PC-9 (cell line): ENCODE measurements at regions not wholly inside any gene's neighbourhood (a gene's known extent, or its start where the extent isn't known, plus 50 kb on each side); places are given as distances from the start of the nearest gene placed in this dataset.

ENCODE experiments used
- BruUV-seq: library from RNA; stranded (reverse); fragments of 400-500 nt; replicated peaks from 2 replicates; lab custom pipeline; 2021; lab: Mats Ljungman, UMichigan
- CTCF ChIA-PET: fragments of 300-600 bp; sonication (Branson Sonifier 250); formaldehyde crosslinking; loops from one replicate; lab custom pipeline; 2022; ENCODE audit warnings: antibody characterized with exemption; lab: Charles Lee
- POLR2A ChIA-PET: fragments of 300-600 bp; sonication (Branson Sonifier 250); formaldehyde crosslinking; loops from one replicate; lab custom pipeline; 2022; ENCODE audit warnings: antibody characterized with exemption; ENCODE audit not compliant: unreplicated experiment; lab: Charles Lee
- DNase-seq, 2 experiments: peaks; one replicate each; pipeline versions ENCODE4 v3.0.0 to v3.0.0-alpha.2; 2015 to 2022; ENCODE audit warnings: mixed read lengths in 1 of 2
- H2AFZ ChIP-seq: fragments of 200-600 bp; sonication (generic); 2 replicates; pipeline ENCODE4 v1.8.1; 2017; ENCODE audit warnings: antibody characterized with exemption
- H3F3A ChIP-seq: fragments of 200-600 bp; sonication (generic); 2 replicates; pipeline ENCODE4 v1.8.1; 2017; ENCODE audit warnings: antibody characterized with exemption, mild to moderate bottlenecking, low read depth; ENCODE audit not compliant: insufficient read depth
- H3K27ac ChIP-seq: fragments of 200-600 bp; sonication (generic); 2 replicates; pipeline ENCODE4 v1.6.1; 2016; ENCODE audit warnings: mixed run types
- H3K27me3 ChIP-seq: fragments of 200-600 bp; sonication (generic); 2 replicates; pipeline ENCODE4 v1.6.1; 2016; ENCODE audit warnings: low read depth, mixed run types; ENCODE audit not compliant: insufficient read depth
- H3K36me3 ChIP-seq: fragments of 200-600 bp; sonication (generic); 2 replicates; pipeline ENCODE4 v1.6.1; 2016; ENCODE audit warnings: low read depth, mixed run types
- H3K4me1 ChIP-seq: fragments of 200-600 bp; sonication (generic); replicated peaks from 2 replicates; pipeline ENCODE4 v1.6.1; 2016; ENCODE audit warnings: mixed run types; ENCODE audit not compliant: insufficient read depth
- H3K4me2 ChIP-seq: fragments of 200-600 bp; sonication (generic); 2 replicates; pipeline ENCODE4 v1.6.1; 2017; ENCODE audit warnings: mixed run types
- H3K4me3 ChIP-seq: fragments of 200-600 bp; sonication (generic); 2 replicates; pipeline ENCODE4 v1.6.1; 2016; ENCODE audit warnings: mixed run types
- H3K79me2 ChIP-seq: fragments of 200-600 bp; sonication (generic); 2 replicates; pipeline ENCODE4 v1.6.1; 2017; ENCODE audit warnings: low read depth, mixed run types
- H3K9me2 ChIP-seq: fragments of 200-600 bp; sonication (generic); 2 replicates; pipeline ENCODE4 v1.8.1; 2017; ENCODE audit warnings: mild to moderate bottlenecking; ENCODE audit not compliant: insufficient read depth
- H3K9me3 ChIP-seq: fragments of 200-600 bp; sonication (generic); 2 replicates; pipeline ENCODE4 v1.8.1; 2016; ENCODE audit warnings: low read depth; ENCODE audit not compliant: insufficient read depth
- H4K20me1 ChIP-seq: fragments of 200-600 bp; sonication (generic); 2 replicates; pipeline ENCODE4 v1.8.1; 2017; ENCODE audit not compliant: insufficient read depth
- EZH2 ChIP-seq: fragments of 200-600 bp; sonication (generic); IDR thresholded peaks from 2 replicates; pipeline ENCODE4 v1.8.0; 2017; ENCODE audit warnings: antibody characterized with exemption, low read depth
- intact Hi-C: fragments of 100-400 bp; cut with micrococcal nuclease; formaldehyde crosslinking; loops from one replicate; pipeline ENCODE4 v1.10.0; 2022; ENCODE audit not compliant: unreplicated experiment
- TF ChIP-seq, protein P1 (sequence below): fragments of 200-600 bp; sonication (generic); conservative IDR thresholded peaks from 2 replicates; pipeline ENCODE4 v1.6.1; 2017; ENCODE audit warnings: mixed run types, antibody characterized with exemption, mild to moderate bottlenecking, moderate library complexity

DNA sequence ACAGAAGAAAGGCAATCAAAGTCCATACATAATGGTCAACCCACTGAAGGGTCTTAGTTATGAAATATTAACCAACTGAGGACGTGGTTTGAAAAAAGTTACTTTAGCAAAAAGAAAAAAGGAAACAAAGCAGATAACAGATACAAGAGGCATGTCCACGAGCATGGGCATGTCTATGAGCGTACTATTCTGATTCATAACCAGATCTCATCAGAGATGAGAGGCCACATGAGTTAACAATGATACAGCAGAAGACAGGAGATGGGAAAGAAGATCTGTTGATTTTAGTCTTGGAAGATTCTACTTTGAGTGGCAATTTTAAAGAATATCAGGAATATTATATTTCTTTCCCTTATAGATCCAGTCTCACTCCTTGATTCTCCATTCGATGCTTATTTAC, 262.9 kb upstream of the SLITRK3 start:
- CTCF ChIA-PET, result no interaction called here
- Histone ChIP-seq H3K79me2 (no peaks in the 10 kb centered on the region), H3F3A (no peaks in the 10 kb centered on the region), H2AFZ (no peak overlapping the region), H3K27me3 (no peaks in the 10 kb centered on the region), H3K9me2 (no peaks in the 10 kb centered on the region), H3K36me3 (no peaks in the 10 kb centered on the region), H3K9me3 (no peaks in the 10 kb centered on the region), H4K20me1 (no peaks in the 10 kb centered on the region), H3K27ac (no peak overlapping the region), H3K4me2 (no peak overlapping the region), H3K4me3 (no peak overlapping the region), H3K4me1 (no peaks in the 10 kb centered on the region)
- no peak for TF ChIP-seq EZH2
- TF ChIP-seq, protein P1, sequence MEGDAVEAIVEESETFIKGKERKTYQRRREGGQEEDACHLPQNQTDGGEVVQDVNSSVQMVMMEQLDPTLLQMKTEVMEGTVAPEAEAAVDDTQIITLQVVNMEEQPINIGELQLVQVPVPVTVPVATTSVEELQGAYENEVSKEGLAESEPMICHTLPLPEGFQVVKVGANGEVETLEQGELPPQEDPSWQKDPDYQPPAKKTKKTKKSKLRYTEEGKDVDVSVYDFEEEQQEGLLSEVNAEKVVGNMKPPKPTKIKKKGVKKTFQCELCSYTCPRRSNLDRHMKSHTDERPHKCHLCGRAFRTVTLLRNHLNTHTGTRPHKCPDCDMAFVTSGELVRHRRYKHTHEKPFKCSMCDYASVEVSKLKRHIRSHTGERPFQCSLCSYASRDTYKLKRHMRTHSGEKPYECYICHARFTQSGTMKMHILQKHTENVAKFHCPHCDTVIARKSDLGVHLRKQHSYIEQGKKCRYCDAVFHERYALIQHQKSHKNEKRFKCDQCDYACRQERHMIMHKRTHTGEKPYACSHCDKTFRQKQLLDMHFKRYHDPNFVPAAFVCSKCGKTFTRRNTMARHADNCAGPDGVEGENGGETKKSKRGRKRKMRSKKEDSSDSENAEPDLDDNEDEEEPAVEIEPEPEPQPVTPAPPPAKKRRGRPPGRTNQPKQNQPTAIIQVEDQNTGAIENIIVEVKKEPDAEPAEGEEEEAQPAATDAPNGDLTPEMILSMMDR, result no peak
- intact Hi-C loops, result no loop called here
- no peak for DNase-seq
- POLR2A ChIA-PET, result no interaction called here
- BruUV-seq, result no TSS peak

DNA sequence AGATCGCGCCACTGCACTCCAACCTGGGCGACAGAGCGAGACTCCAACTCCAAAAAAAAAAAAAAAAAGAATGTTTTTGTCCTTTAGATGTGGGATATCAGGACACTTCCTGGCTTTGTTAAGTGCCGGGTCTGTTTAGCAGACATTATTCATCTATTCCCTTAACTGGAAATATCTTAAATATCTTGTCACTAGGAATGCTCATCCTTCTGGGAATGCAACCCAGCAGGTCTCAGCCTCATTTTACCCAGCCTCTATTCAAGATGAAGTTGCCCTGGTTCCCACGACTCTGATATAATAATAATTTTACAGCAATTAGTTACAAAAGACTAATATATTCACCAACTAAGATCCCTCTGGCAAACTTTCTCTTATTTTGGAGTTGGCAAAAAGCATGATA, 260.9 kb upstream of the SLITRK3 start:
- intact Hi-C loops, result no loop called here
- no TSS peak for BruUV-seq
- ChIA-PET CTCF (no interaction called here), POLR2A (no interaction called here)
- Histone ChIP-seq H3K79me2 (no peaks in the 10 kb centered on the region), H3K4me3 (no peak overlapping the region), H3F3A (no peaks in the 10 kb centered on the region), H3K27ac (no peak overlapping the region), H4K20me1 (no peaks in the 10 kb centered on the region), H3K4me2 (no peak overlapping the region), H3K4me1 (no peaks in the 10 kb centered on the region), H3K9me3 (0 out of 2 replicates have a peak, but pooled peaks cover 4% of the 10 kb centered on the region), H3K27me3 (no peaks in the 10 kb centered on the region), H2AFZ (no peak overlapping the region), H3K9me2 (no peaks in the 10 kb centered on the region), H3K36me3 (no peaks in the 10 kb centered on the region)
- DNase-seq, result no peak
- no peak for TF ChIP-seq EZH2
- TF ChIP-seq, protein P1, result no peak

DNA sequence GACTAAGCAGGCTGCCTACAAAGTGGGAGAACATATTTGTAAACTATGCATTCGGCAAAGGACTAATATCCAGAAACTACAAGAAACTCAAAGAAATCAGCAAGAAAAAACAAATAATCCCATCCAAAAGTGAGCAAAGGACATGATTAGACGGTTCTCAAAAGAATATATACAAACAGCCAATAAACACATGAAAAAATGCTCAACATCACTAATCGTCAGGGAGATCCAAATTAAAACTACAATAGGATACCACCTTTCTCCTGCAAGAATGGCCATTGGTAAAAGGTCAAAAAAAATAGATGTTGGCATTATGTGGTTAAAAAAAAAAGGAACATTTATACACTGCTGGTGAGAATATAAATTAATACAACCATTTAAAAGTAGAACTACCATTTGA, 259.6 kb upstream of the SLITRK3 start:
- H3K27me3 ChIP-seq, result no peaks in the 10 kb centered on the region
- no peaks in the 10 kb centered on the region for H3K36me3 ChIP-seq
- no peaks in the 10 kb centered on the region for H3K79me2 ChIP-seq
- no peak overlapping the region for H3K4me3 ChIP-seq
- POLR2A ChIA-PET, result no interaction called here
- H4K20me1 ChIP-seq, result no peaks in the 10 kb centered on the region
- TF ChIP-seq, protein P1, result no peak
- TF ChIP-seq EZH2, result no peak
- H3K4me2 ChIP-seq, result no peak overlapping the region
- H3K27ac ChIP-seq, result no peak overlapping the region
- H3F3A ChIP-seq, result no peaks in the 10 kb centered on the region
- 0 out of 2 replicates have a peak, but pooled peaks cover 4% of the 10 kb centered on the region for H3K9me3 ChIP-seq
- H2AFZ ChIP-seq, result no peak overlapping the region
- no peaks in the 10 kb centered on the region for H3K9me2 ChIP-seq
- DNase-seq, result no peak
- CTCF ChIA-PET, result no interaction called here
- H3K4me1 ChIP-seq, result no peaks in the 10 kb centered on the region
- intact Hi-C loops, result no loop called here
- no TSS peak for BruUV-seq
